Ovary (tissue), 7 donors: ENCODE measurements at regions not wholly inside any gene's neighbourhood (a gene's known extent, or its start where the extent isn't known, plus 50 kb on each side); places are given as distances from the start of the nearest gene placed in this dataset.
"Not testable (repeated sequence)": the region's sequence is repeated elsewhere in the genome, so short reads cannot be mapped to it uniquely, and the experiment has no call there.

ENCODE experiments used
- DNase-seq, 5 donors: peaks; one replicate each; pipeline ENCODE4 v3.0.0-alpha.2; 2019 to 2020
- H3K27ac ChIP-seq, 2 donors: fragments of 200-600 bp; one replicate each; pipeline versions ENCODE4 v1.5.1 to v1.8.0; 2019 to 2022
- H3K27me3 ChIP-seq: fragments of 200-600 bp; one replicate; pipeline ENCODE4 v1.8.0; 2022
- H3K36me3 ChIP-seq: fragments of 200-600 bp; sonication (generic); one replicate; pipeline ENCODE4 v1.5.1; 2019
- H3K4me1 ChIP-seq: one replicate; pipeline ENCODE4 v1.8.1; 2013; ENCODE audit warnings: mild to moderate bottlenecking, moderate library complexity; ENCODE audit not compliant: insufficient read depth
- H3K4me3 ChIP-seq: fragments of 200-600 bp; sonication (generic); one replicate; pipeline ENCODE4 v1.5.1; 2017
- H3K9me3 ChIP-seq, 2 donors: fragments of 200-600 bp in 1 of 2; sonication (generic) in 1 of 2; one replicate each; pipeline versions ENCODE4 v1.5.1 to v1.8.1; 2013 to 2019; ENCODE audit warnings: mild to moderate bottlenecking in 1 of 2, moderate library complexity in 1 of 2
- CTCF ChIP-seq, 3 donors: fragments of 450-650 bp in 2 of 3; fragments of 200-600 bp in 1 of 3; IDR thresholded peaks; one replicate each; pipeline versions ENCODE4 v1.5.1 to v1.8.0; 2016 to 2022; ENCODE audit warnings: antibody characterized with exemption in 3 of 3, mild to moderate bottlenecking in 1 of 3
- EP300 ChIP-seq: sonication (generic); formaldehyde crosslinking; IDR thresholded peaks from one replicate; pipeline ENCODE4 v1.6.1; 2017; ENCODE audit warnings: antibody characterized with exemption
- POLR2A ChIP-seq: fragments of 450-650 bp; IDR thresholded peaks from one replicate; pipeline ENCODE4 v1.6.1; 2017; ENCODE audit warnings: antibody characterized with exemption, mild to moderate bottlenecking, moderate library complexity
- WGBS, 3 donors: extraction: QIAGEN DNeasy Blood & Tissue Kit in 1 of 3; methylation state at CpG; one replicate each; pipeline versions ENCODE4 v1.1.5 to v1.1.7; 2013 to 2017; 5-methylcytosine and 5-hydroxymethylcytosine counted together
- intact Hi-C, 4 donors: fragments of 100-400 bp; cut with DNase I; formaldehyde crosslinking; loops; one replicate each; pipeline versions ENCODE4 v1.11.0 to v1.15.1; 2022 to 2023
- donor health status: DM: no; HTN: no; CAD: no; lungs with moderate emphysema.
- donor health status: DM: no; HTN: no; CAD: no.
- donor health status: Bipolar disorder and iron deficiency.
- donor health status: DM: no; HTN: no; CAD: no.
- donor health status: DM: yes; HTN: yes; CAD: no.

GRCh38 chr4:128450326-128451120, 162.9 kb upstream of the PGRMC2 start:
- H3K27ac ChIP-seq, result no peak overlapping the region
- H3K4me1 ChIP-seq, result no peaks in the 10 kb centered on the region
- TF ChIP-seq CTCF (IDR thresholded peaks at IDR 0.05), result no peak
- H3K9me3 ChIP-seq, result no peaks in the 10 kb centered on the region
- H3K27me3 ChIP-seq, result no peaks in the 10 kb centered on the region
- intact Hi-C loops, result loop anchor here (10.0 kb wide), 4 partner anchors 104 to 414 kb away; no protein-coding TSS in a partner anchor
- DNase-seq, result no peak
- 68 to 80% (median 72%) methylated on average over 5 of the region's 5 CpGs for WGBS, 3 donors
- no peaks in the 10 kb centered on the region for H3K36me3 ChIP-seq
- no peak overlapping the region for H3K4me3 ChIP-seq

GRCh38 chr4:128449251-128449650, 161.6 kb upstream of the PGRMC2 start:
- H3K27me3 ChIP-seq, result no peaks in the 10 kb centered on the region
- H3K27ac ChIP-seq, result no peak overlapping the region
- 63 to 94% (median 80%) methylated on average over 1 of the region's 1 CpG for WGBS, 3 donors
- H3K9me3 ChIP-seq, result no peaks in the 10 kb centered on the region
- H3K36me3 ChIP-seq, result no peaks in the 10 kb centered on the region
- no peaks in the 10 kb centered on the region for H3K4me1 ChIP-seq
- no peak for DNase-seq
- intact Hi-C loops, result no loop called here
- TF ChIP-seq POLR2A, result no peak
- TF ChIP-seq EP300, result no peak
- no peak for TF ChIP-seq CTCF (IDR thresholded peaks at IDR 0.05)
- H3K4me3 ChIP-seq, result no peak overlapping the region

GRCh38 chr4:128444544-128445302, 157.1 kb upstream of the PGRMC2 start:
- Histone ChIP-seq H3K9me3 (peaks cover 0 to 4% of the 10 kb centered on the region in 2 donors), H3K27me3 (no peaks in the 10 kb centered on the region), H3K4me1 (no peaks in the 10 kb centered on the region), H3K4me3 (no peak overlapping the region), H3K36me3 (no peaks in the 10 kb centered on the region), H3K27ac (no peak overlapping the region)
- TF ChIP-seq EP300 (no peak), CTCF (IDR thresholded peaks at IDR 0.05) (no peak), POLR2A (no peak)
- no peak for DNase-seq
- intact Hi-C loops, result no loop called here
- WGBS, 3 donors, result 93 to 95% (median 94%) methylated on average over 3 of the region's 3 CpGs

- H3K36me3 ChIP-seq, result no peaks in the 10 kb centered on the region
- H3K27ac ChIP-seq, result no peak overlapping the region
- no peak for TF ChIP-seq CTCF (IDR thresholded peaks at IDR 0.05)
- TF ChIP-seq EP300, result no peak
- TF ChIP-seq POLR2A, result no peak
- DNase-seq, result no peak
- intact Hi-C loops, result no loop called here
- no peaks in the 10 kb centered on the region for H3K27me3 ChIP-seq
- H3K9me3 ChIP-seq, result peaks cover 0 to 4% of the 10 kb centered on the region in 2 donors
- H3K4me1 ChIP-seq, result no peaks in the 10 kb centered on the region
- 91 to 100% (median 96%) methylated on average over 4 of the region's 4 CpGs for whole genome bisulfite sequencing, 3 donors
- no peak overlapping the region for H3K4me3 ChIP-seq
These were observed 153.3 kb upstream of the PGRMC2 start for GRCh38 chr4:128440923-128441322.

- H3K4me1 ChIP-seq, H3K4me3 ChIP-seq, H3K27me3 ChIP-seq, H3K9me3 ChIP-seq, intact Hi-C loops, H3K27ac ChIP-seq, DNase-seq, H3K36me3 ChIP-seq: not testable (repeated sequence)
- 92 to 93% (median 93%) methylated on average over 8 of the region's 8 CpGs for WGBS, 3 donors
These were observed 149.4 kb upstream of the PGRMC2 start for GRCh38 chr4:128437023-128437422.

- 97 to 98% (median 98%) methylated on average over 2 of the region's 2 CpGs for WGBS, 3 donors
- DNase-seq, H3K9me3 ChIP-seq, H3K27me3 ChIP-seq, H3K4me3 ChIP-seq, H3K4me1 ChIP-seq, intact Hi-C loops, H3K36me3 ChIP-seq, H3K27ac ChIP-seq: not testable (repeated sequence)
These were observed 141.5 kb upstream of the PGRMC2 start for GRCh38 chr4:128429023-128429613.
